ENCODE measurements at regions not wholly inside any gene's neighbourhood (a gene's known extent, or its start where the extent isn't known, plus 50 kb on each side); places are given as distances from the start of the nearest gene placed in this dataset.

- TF ChIP-seq POLR2A (IDR thresholded peaks at IDR 0.05; ENCODE audit: low read depth, low read length) (no peak), POLR2AphosphoS5 (IDR thresholded peaks at IDR 0.05; ENCODE audit: low read depth, low read length) (no peak), POU2F2 (IDR thresholded peaks at IDR 0.05; ENCODE audit: low read depth, low read length) (no peak), TAF1 (IDR thresholded peaks at IDR 0.05; ENCODE audit: low read depth, low read length) (no peak)
Observed at GRCh38 chr14:66163023-66163422, 323.1 kb upstream of the CCDC196 start.

All from GM12891 (cell line).